A673 (cell line): ENCODE measurements at regions not wholly inside any gene's neighbourhood (a gene's known extent, or its start where the extent isn't known, plus 50 kb on each side); places are given as distances from the start of the nearest gene placed in this dataset.

Experiments
- BruUV-seq: library from RNA; stranded (reverse); fragments of 400-500 nt; replicated peaks from 2 replicates; lab custom pipeline; 2021; lab: Mats Ljungman, UMichigan
- CTCF ChIA-PET: fragments of 300-600 bp; sonication (Branson Sonifier 250); formaldehyde crosslinking; loops from one replicate; lab custom pipeline; 2022; ENCODE audit warnings: antibody characterized with exemption; lab: Charles Lee
- POLR2A ChIA-PET: fragments of 300-600 bp; sonication (Branson Sonifier 250); formaldehyde crosslinking; loops from one replicate; lab custom pipeline; 2022; ENCODE audit warnings: antibody characterized with exemption; ENCODE audit not compliant: low non-redundant PET; lab: Charles Lee
- DNase-seq: peaks from one replicate; pipeline ENCODE4 v3.0.0-alpha.2; 2015; ENCODE audit warnings: low spot score
- H3K27ac ChIP-seq: fragments of 200-600 bp; sonication (generic); 2 replicates; pipeline ENCODE4 v1.5.1; 2016; ENCODE audit warnings: mixed run types, low read depth, mild to moderate bottlenecking, mixed read lengths, antibody characterized with exemption, low read length; ENCODE audit not compliant: poor library complexity, severe bottlenecking
- H3K27me3 ChIP-seq: fragments of 200-600 bp; sonication (generic); replicated peaks from 2 replicates; pipeline ENCODE4 v1.6.1; 2017; ENCODE audit warnings: mixed run types, low read depth, mild to moderate bottlenecking, mixed read lengths, antibody characterized with exemption, low read length; ENCODE audit not compliant: insufficient read depth, poor library complexity
- H3K36me3 ChIP-seq: fragments of 200-600 bp; sonication (generic); 2 replicates; pipeline ENCODE4 v1.6.1; 2016; ENCODE audit warnings: mixed run types, mild to moderate bottlenecking, mixed read lengths, antibody characterized with exemption, low read length; ENCODE audit not compliant: insufficient read depth, poor library complexity, severe bottlenecking
- H3K4me1 ChIP-seq: fragments of 200-600 bp; sonication (generic); 2 replicates; pipeline ENCODE4 v1.6.1; 2017; ENCODE audit warnings: mixed run types, mild to moderate bottlenecking, mixed read lengths, antibody characterized with exemption, low read length; ENCODE audit not compliant: insufficient read depth, poor library complexity, severe bottlenecking
- H3K4me3 ChIP-seq: fragments of 200-600 bp; sonication (generic); 2 replicates; pipeline ENCODE4 v1.5.1; 2016; ENCODE audit warnings: low read depth, mixed run types, mild to moderate bottlenecking, mixed read lengths, low read length; ENCODE audit not compliant: poor library complexity, severe bottlenecking
- H3K9me3 ChIP-seq: fragments of 200-600 bp; sonication (generic); 2 replicates; pipeline ENCODE4 v1.6.1; 2016; ENCODE audit warnings: mixed run types, low read depth, mild to moderate bottlenecking, mixed read lengths, antibody characterized with exemption, low read length; ENCODE audit not compliant: poor library complexity, severe bottlenecking
- CTCF ChIP-seq: fragments of 300-800, 200-600 bp; sonication (generic); conservative IDR thresholded peaks from 2 replicates; pipeline ENCODE4 v1.5.1; 2017; ENCODE audit warnings: low read depth, mild to moderate bottlenecking, antibody characterized with exemption, low read length, moderate library complexity, mixed read lengths
- EZH2 ChIP-seq: fragments of 200-600 bp; sonication (generic); IDR thresholded peaks from 2 replicates; pipeline ENCODE4 v1.6.1; 2017; ENCODE audit warnings: borderline replicate concordance, low read depth, mild to moderate bottlenecking, mixed read lengths, antibody characterized with exemption, low read length; ENCODE audit not compliant: poor library complexity, severe bottlenecking
- intact Hi-C: fragments of 100-400 bp; cut with micrococcal nuclease; formaldehyde crosslinking; loops from one replicate; pipeline ENCODE4 v1.10.0; 2022; ENCODE audit not compliant: unreplicated experiment

GRCh38 chr12:19045426-19045825 is 84.1 kb upstream of the PLEKHA5 start:
- Histone ChIP-seq H3K36me3 (no peaks in the 10 kb centered on the region), H3K27ac (no peak overlapping the region), H3K9me3 (no peaks in the 10 kb centered on the region), H3K4me1 (no peaks in the 10 kb centered on the region), H3K27me3 (no peaks in the 10 kb centered on the region), H3K4me3 (no peak overlapping the region)
- TF ChIP-seq EZH2: no peak
- no peak for TF ChIP-seq CTCF
- no peak for DNase-seq
- CTCF ChIA-PET: no interaction called here
- BruUV-seq: no TSS peak
- POLR2A ChIA-PET: no interaction called here
- intact Hi-C loops: no loop called here

GRCh38 chr12:19048943-19049342 is 80.6 kb upstream of the PLEKHA5 start:
- no peaks in the 10 kb centered on the region for H3K4me1 ChIP-seq
- BruUV-seq: no TSS peak
- POLR2A ChIA-PET: no interaction called here
- H3K4me3 ChIP-seq: no peak overlapping the region
- CTCF ChIA-PET: no interaction called here
- no peak for TF ChIP-seq EZH2
- TF ChIP-seq CTCF: no peak
- DNase-seq: no peak
- no peaks in the 10 kb centered on the region for H3K27me3 ChIP-seq
- no peaks in the 10 kb centered on the region for H3K9me3 ChIP-seq
- intact Hi-C loops: no loop called here
- H3K27ac ChIP-seq: no peak overlapping the region
- H3K36me3 ChIP-seq: no peaks in the 10 kb centered on the region

GRCh38 chr12:19052689-19053088 is 76.8 kb upstream of the PLEKHA5 start:
- intact Hi-C loops: no loop called here
- CTCF ChIA-PET: no interaction called here
- no peak overlapping the region for H3K4me3 ChIP-seq
- no TSS peak for BruUV-seq
- H3K27me3 ChIP-seq: no peaks in the 10 kb centered on the region
- no peaks in the 10 kb centered on the region for H3K4me1 ChIP-seq
- no peak for DNase-seq
- TF ChIP-seq EZH2: no peak
- TF ChIP-seq CTCF: no peak
- POLR2A ChIA-PET: no interaction called here
- H3K36me3 ChIP-seq: no peaks in the 10 kb centered on the region
- H3K27ac ChIP-seq: no peak overlapping the region
- H3K9me3 ChIP-seq: no peaks in the 10 kb centered on the region
